ENCODE measurements at regions not wholly inside any gene's neighbourhood (a gene's known extent, or its start where the extent isn't known, plus 50 kb on each side); places are given as distances from the start of the nearest gene placed in this dataset.

- Histone ChIP-seq H4K20me1 (ENCODE audit: control insufficient read depth, extremely low read depth, insufficient read depth, low read length) (no peaks in the 10 kb centered on the region), H2AFZ (ENCODE audit: low read length) (no peak overlapping the region), H3K27me3 (ENCODE audit: control insufficient read depth, insufficient read depth, low read length) (no peaks in the 10 kb centered on the region), H3K27ac (ENCODE audit: insufficient read depth, low read length) (no peak overlapping the region), H3K79me2 (ENCODE audit: control insufficient read depth, insufficient read depth, low read length) (no peaks in the 10 kb centered on the region), H3K9ac (ENCODE audit: insufficient read depth, low read length) (no peak overlapping the region), H3K4me1 (ENCODE audit: control insufficient read depth, extremely low read depth, insufficient read depth, low read length) (no peaks in the 10 kb centered on the region), H3K4me2 (ENCODE audit: extremely low read depth, insufficient read depth, low read length) (no peak overlapping the region), H3K9me3 (ENCODE audit: control insufficient read depth, insufficient read depth, low read depth, low read length) (no peaks in the 10 kb centered on the region), H3K4me3 (replicated peaks in 1 of 4; ENCODE audit: control extremely low read depth in 1 of 4, insufficient read depth in 1 of 4, low read depth in 3 of 4, low read length in 4 of 4) (no peak overlapping the region), H3K36me3 (ENCODE audit: control insufficient read depth, insufficient read depth, low read length) (no peaks in the 10 kb centered on the region)
- TF ChIP-seq CTCF (conservative IDR thresholded peaks at IDR 0.05 in 1 of 2, IDR thresholded peaks at IDR 0.05 in 1 of 2; ENCODE audit: low read depth in 1 of 2, low read length in 2 of 2) (no peak), EZH2 (IDR thresholded peaks at IDR 0.05; ENCODE audit: low read length, missing control alignments) (no peak)
- no peak for DNase-seq (ENCODE audit: low read depth in 2 of 2)
Measured at GRCh38 chr4:32831104-32831503, 2110.9 kb downstream of the PCDH7 start.

GRCh38 chr4:32840461-32841189 lies 2120.5 kb downstream of the PCDH7 start:
- no peak for DNase-seq (ENCODE audit: low read depth in 2 of 2)
- H3K79me2 ChIP-seq (ENCODE audit: control insufficient read depth, insufficient read depth, low read length), result no peaks in the 10 kb centered on the region
- no peaks in the 10 kb centered on the region for H4K20me1 ChIP-seq (ENCODE audit: control insufficient read depth, extremely low read depth, insufficient read depth, low read length)
- H3K4me1 ChIP-seq (ENCODE audit: control insufficient read depth, extremely low read depth, insufficient read depth, low read length), result no peaks in the 10 kb centered on the region
- no peak overlapping the region for H3K4me3 ChIP-seq (replicated peaks in 1 of 4; ENCODE audit: control extremely low read depth in 1 of 4, insufficient read depth in 1 of 4, low read depth in 3 of 4, low read length in 4 of 4)
- H3K36me3 ChIP-seq (ENCODE audit: control insufficient read depth, insufficient read depth, low read length), result no peaks in the 10 kb centered on the region
- H3K9ac ChIP-seq (ENCODE audit: insufficient read depth, low read length), result no peak overlapping the region
- TF ChIP-seq EZH2 (IDR thresholded peaks at IDR 0.05; ENCODE audit: low read length, missing control alignments) (no peak), CTCF (conservative IDR thresholded peaks at IDR 0.05 in 1 of 2, IDR thresholded peaks at IDR 0.05 in 1 of 2; ENCODE audit: low read depth in 1 of 2, low read length in 2 of 2) (no peak)
- no peaks in the 10 kb centered on the region for H3K9me3 ChIP-seq (ENCODE audit: control insufficient read depth, insufficient read depth, low read depth, low read length)
- no peak overlapping the region for H3K27ac ChIP-seq (ENCODE audit: insufficient read depth, low read length)
- no peak overlapping the region for H2AFZ ChIP-seq (ENCODE audit: low read length)
- no peak overlapping the region for H3K4me2 ChIP-seq (ENCODE audit: extremely low read depth, insufficient read depth, low read length)
- H3K27me3 ChIP-seq (ENCODE audit: control insufficient read depth, insufficient read depth, low read length), result no peaks in the 10 kb centered on the region

GRCh38 chr4:32841217-32841616 lies 2121.0 kb downstream of the PCDH7 start:
- H3K4me1 ChIP-seq (ENCODE audit: control insufficient read depth, extremely low read depth, insufficient read depth, low read length), result no peaks in the 10 kb centered on the region
- H2AFZ ChIP-seq (ENCODE audit: low read length), result no peak overlapping the region
- H4K20me1 ChIP-seq (ENCODE audit: control insufficient read depth, extremely low read depth, insufficient read depth, low read length), result no peaks in the 10 kb centered on the region
- no peak for DNase-seq (ENCODE audit: low read depth in 2 of 2)
- H3K9ac ChIP-seq (ENCODE audit: insufficient read depth, low read length), result no peak overlapping the region
- no peaks in the 10 kb centered on the region for H3K79me2 ChIP-seq (ENCODE audit: control insufficient read depth, insufficient read depth, low read length)
- no peaks in the 10 kb centered on the region for H3K9me3 ChIP-seq (ENCODE audit: control insufficient read depth, insufficient read depth, low read depth, low read length)
- no peaks in the 10 kb centered on the region for H3K27me3 ChIP-seq (ENCODE audit: control insufficient read depth, insufficient read depth, low read length)
- H3K27ac ChIP-seq (ENCODE audit: insufficient read depth, low read length), result no peak overlapping the region
- no peaks in the 10 kb centered on the region for H3K36me3 ChIP-seq (ENCODE audit: control insufficient read depth, insufficient read depth, low read length)
- no peak overlapping the region for H3K4me3 ChIP-seq (replicated peaks in 1 of 4; ENCODE audit: control extremely low read depth in 1 of 4, insufficient read depth in 1 of 4, low read depth in 3 of 4, low read length in 4 of 4)
- no peak overlapping the region for H3K4me2 ChIP-seq (ENCODE audit: extremely low read depth, insufficient read depth, low read length)
- no peak for TF ChIP-seq CTCF (conservative IDR thresholded peaks at IDR 0.05 in 1 of 2, IDR thresholded peaks at IDR 0.05 in 1 of 2; ENCODE audit: low read depth in 1 of 2, low read length in 2 of 2)
- no peak for TF ChIP-seq EZH2 (IDR thresholded peaks at IDR 0.05; ENCODE audit: low read length, missing control alignments)

Data from fibroblast of lung (primary cell).